IPS DF 19.7 (cell line): ENCODE measurements at regions not wholly inside any gene's neighbourhood (a gene's known extent, or its start where the extent isn't known, plus 50 kb on each side); places are given as distances from the start of the nearest gene placed in this dataset.
"Not testable (repeated sequence)": the region's sequence is repeated elsewhere in the genome, so short reads cannot be mapped to it uniquely, and the experiment has no call there.

Experiments used
- DNase-seq: peaks from one replicate; pipeline ENCODE4 v3.0.0-alpha.2; 2013; ENCODE audit warnings: low read depth, low spot score

DNA sequence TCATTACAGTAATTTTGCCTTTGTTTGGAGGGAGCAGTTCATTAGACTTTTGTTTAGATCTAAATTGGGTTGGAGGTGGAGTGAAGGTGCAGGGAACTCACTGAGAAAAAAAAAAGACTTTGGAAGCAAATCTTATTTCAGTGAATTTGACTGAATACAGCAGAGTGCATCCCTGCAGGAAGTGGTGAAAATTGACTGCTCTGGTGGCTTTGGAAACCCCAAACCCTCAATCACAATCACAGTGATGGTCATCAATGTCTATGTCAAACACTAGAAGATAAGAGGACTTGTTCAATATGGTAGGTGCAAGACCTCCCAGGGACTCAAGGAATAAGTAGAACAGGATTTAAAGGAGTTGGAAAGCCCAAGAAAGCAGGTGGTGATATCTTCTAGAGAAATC lies 76.0 kb upstream of the RASA1 start:
- DNase-seq = no peak

DNA sequence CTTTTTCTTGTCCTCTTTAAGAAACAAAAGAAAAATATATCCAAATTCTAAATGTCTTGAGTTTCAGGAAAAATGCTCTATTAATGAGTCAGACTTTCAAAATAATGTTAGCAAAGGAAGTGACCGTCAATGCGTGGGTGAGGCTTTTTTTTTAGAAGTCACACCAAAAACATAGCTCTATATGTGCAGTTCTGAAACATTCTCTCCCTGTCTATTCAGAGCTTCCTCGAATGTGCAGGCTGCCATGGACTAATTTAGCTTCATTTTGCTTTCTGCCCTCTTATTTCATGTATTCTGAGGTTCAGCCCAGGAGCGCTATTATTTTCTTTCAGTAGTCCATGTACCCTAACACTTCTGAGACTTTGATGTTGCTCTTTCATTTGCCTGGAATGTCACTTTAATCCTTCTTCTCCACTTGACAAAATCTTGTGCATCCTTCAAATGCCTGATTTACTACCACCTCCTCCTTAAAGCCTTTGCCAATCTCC lies 72.5 kb upstream of the RASA1 start:
- no peak for DNase-seq

DNA sequence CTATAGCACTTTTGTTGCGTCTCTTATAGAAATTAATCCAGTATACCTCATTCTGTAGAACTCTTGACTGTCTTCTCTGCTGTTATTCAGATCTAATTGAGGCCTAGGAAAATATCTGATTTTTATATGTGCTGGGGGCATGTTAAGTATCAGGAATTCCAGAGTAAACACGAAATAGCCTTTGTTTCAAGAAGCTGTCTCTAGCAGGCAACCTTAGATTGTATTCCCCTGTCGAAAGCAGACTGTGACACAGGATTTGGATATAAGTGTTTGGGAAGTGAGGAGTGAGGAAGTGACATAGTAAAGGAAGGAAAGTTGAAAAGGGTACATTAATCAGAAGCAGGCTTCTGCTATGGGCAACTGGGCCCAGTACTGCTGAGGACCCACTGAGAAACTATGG lies 72.1 kb upstream of the RASA1 start:
- DNase-seq = no peak

DNA sequence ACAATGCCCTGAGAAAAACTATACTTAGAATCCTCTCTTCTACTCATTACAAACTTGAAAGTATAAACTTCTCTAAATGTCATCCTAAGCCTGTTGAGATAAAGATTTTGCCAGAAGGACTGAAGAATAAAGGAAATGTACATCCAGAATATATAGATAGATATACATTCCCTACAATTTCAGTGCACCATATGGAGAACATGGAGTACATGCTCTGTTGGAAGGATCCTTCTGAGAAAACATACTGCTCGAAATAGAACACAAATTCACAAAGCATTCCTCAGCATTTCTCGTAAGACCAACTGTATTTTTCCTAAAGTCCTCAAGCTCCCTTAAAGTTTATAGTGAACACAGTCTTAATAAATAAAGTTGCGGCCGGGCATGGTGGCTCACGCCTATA lies 69.7 kb upstream of the RASA1 start:
- no peak for DNase-seq

DNA sequence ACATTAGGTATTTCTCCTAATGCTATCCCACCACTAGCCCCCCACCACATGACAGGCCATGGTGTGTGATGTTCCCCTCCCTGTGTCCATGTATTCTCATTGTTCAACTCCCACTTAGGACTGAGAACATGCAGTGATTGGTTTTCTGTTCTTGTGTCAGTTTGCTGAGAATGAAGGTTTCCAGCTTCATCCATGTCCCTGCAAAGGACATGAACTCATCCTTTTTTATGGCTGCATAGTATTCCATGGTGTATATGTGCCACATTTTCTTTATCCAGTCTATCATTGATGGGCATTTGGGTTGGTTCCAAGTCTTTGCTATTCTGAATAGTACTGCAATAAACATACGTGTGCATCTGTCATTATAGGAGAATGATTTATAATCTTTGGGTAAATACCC lies 68.4 kb upstream of the RASA1 start:
- not testable (repeated sequence) for DNase-seq

DNA sequence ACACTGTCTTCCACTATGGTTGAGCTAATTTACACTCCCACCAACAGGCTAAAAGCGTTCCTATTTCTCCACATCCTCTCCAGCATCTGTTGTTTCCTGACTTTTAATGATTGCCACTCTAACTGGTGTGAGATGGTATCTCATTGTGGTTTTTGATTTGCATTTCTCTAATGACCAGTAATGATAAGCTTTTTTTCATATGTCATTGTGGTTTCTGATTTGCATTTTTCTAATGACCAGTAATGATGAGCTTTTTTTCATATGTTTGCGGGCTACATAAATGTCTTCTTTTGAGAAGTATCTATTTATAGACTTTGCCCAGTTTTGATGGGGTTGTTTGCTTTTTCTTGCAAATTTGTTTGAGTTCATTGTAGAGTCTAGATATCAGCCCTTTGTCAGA lies 68.0 kb upstream of the RASA1 start:
- not testable (repeated sequence) for DNase-seq

DNA sequence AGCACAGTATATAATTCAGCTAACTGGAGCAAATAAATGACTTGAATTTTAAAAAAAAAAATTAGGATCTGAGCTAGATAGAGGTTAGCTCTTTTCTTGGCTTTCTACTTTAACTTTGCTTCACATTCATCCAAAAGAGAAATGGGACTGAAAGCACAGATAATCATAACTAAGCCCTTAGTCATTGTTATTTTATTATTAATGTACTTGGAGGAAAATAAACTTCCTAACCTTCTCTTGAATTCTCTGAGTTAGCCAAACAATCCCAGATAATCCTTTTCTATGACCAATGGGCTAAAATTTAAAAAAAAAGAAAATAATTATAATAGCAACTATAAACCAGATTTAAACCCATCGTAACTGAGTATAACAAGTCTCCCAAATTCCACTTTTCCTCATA lies 57.6 kb upstream of the RASA1 start:
- DNase-seq = no peak

DNA sequence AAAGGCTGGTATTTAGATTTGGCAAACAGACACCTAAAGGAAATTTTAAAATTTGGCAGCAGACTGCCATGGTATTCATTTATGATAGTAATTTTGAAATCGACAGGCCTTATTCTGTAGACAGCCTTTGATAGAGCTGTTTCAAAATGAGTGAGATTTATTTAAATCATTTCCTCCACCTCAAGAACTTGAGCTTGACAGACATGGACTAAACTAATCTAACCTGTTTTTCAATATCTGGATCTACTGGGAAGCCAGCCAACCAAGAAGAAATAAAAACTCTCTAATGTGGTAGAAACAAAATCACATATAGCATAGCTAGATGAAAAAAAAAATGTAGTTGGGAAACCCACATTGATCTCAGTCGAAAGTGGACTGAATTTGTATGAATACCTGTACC lies 56.9 kb upstream of the RASA1 start:
- DNase-seq = no peak

DNA sequence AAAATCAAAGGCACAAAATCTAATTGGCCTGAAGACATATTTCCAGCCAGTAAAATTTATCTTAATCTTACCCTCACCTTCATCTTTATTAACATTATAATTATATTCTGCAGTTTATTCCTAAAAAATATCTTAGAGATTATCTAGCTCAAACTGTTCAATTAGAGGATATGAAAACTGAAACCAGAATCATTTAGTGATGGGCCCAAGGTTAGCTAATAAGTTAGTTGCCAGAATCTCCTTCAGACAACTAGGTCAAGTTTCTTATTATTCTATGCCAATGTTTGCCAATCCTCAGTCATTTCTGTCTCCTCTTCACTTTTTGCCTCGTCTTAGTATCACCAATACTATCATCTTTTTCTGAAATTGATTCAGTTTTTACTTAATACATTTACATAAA lies 56.0 kb upstream of the RASA1 start:
- DNase-seq = no peak

DNA sequence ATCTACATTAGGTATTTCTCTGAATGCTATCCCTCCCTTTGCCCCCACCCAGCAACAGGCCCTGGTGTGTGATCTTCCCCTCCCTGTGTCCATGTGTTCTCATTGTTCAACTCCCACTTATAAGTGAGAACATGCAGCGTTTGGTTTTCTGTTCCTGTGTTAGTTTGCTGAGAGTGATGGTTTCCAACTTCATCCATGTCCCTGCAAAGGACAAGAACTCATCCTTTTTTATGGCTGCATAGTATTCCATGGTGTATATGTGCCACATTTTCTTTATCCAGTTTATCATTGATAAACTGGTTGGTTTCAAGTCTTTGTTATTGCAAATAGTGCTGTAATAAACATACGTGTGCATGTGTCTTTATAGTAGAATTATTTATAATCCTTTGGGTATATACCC lies 55.5 kb upstream of the RASA1 start:
- DNase-seq = not testable (repeated sequence)

DNA sequence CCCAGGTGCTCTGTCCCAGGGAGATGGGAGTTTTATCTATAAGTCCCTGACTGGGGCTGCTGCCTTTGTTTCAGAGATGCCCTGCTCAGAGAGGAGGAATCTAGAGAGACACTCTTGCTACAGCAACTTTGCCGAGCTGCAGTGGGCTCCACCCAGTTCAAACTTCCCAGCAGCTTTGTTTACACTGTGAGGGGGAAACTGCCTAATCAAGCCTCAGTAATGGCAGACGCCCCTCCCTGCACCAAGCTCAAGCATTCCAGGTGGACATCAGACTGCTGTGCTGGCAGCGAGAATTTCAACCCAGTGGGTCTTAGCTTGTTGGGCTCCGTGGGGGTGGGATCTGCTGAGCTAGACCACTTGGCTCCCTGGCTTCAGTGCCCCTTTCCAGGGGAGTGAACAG lies 50.2 kb upstream of the RASA1 start:
- DNase-seq = not testable (repeated sequence)
